GM12892 (cell line): ENCODE measurements at regions not wholly inside any gene's neighbourhood (a gene's known extent, or its start where the extent isn't known, plus 50 kb on each side); places are given as distances from the start of the nearest gene placed in this dataset.

Experiments used
- POLR2A ChIP-seq: IDR thresholded peaks from 2 replicates; pipeline ENCODE4 v1.6.1; 2011; ENCODE audit warnings: low read depth, low read length, control low read depth
- POLR2AphosphoS5 ChIP-seq: IDR thresholded peaks from 2 replicates; pipeline ENCODE4 v1.6.1; 2011; ENCODE audit warnings: low read depth, low read length, control low read depth

- TF ChIP-seq POLR2AphosphoS5 = no peak
- no peak for TF ChIP-seq POLR2A
Measured at GRCh38 chr12:34186492-34186891, 164.2 kb downstream of the ALG10 start.
